ENCODE measurements at regions not wholly inside any gene's neighbourhood (a gene's known extent, or its start where the extent isn't known, plus 50 kb on each side); places are given as distances from the start of the nearest gene placed in this dataset.

GRCh38 chr22:27317971-27318428 lies 483.6 kb downstream of the MN1 start:
- Histone ChIP-seq H3K4me2 (ENCODE audit: control insufficient read depth, extremely low read depth, insufficient read depth, low read depth, low read length) (peak overlapping the region; percentile 11), H3K27me3 (ENCODE audit: control insufficient read depth, extremely low read depth, insufficient read depth, low read length) (peaks cover 29% of the 10 kb centered on the region), H3K27ac (ENCODE audit: control insufficient read depth, insufficient read depth, low read length) (no peak overlapping the region), H3K4me1 (ENCODE audit: control insufficient read depth, extremely low read depth, insufficient read depth, low read length) (peaks cover 12% of the 10 kb centered on the region), H3K4me3 (ENCODE audit: control insufficient read depth in 2 of 3, extremely low read depth in 1 of 3, insufficient read depth in 2 of 3, low read depth in 1 of 3, low read length in 3 of 3) (no peak overlapping the region), H2AFZ (ENCODE audit: control insufficient read depth, low read length) (no peak overlapping the region), H3K36me3 (ENCODE audit: control insufficient read depth in 2 of 2, extremely low read depth in 1 of 2, insufficient read depth in 2 of 2, low read length in 2 of 2) (no peaks in the 10 kb centered on the region), H3K9ac (ENCODE audit: control insufficient read depth, extremely low read depth, insufficient read depth, low read length) (no peak overlapping the region), H3K79me2 (ENCODE audit: control insufficient read depth, insufficient read depth, low read length) (no peaks in the 10 kb centered on the region), H4K20me1 (ENCODE audit: control insufficient read depth, extremely low read depth, insufficient read depth, low read length) (no peaks in the 10 kb centered on the region), H3K9me1 (ENCODE audit: control insufficient read depth, extremely low read depth, insufficient read depth, low read length) (peaks cover 2% of the 10 kb centered on the region), H3K9me3 (ENCODE audit: control insufficient read depth, low read depth, low read length) (no peaks in the 10 kb centered on the region)
- no peak for TF ChIP-seq EZH2 (IDR thresholded peaks at IDR 0.05; ENCODE audit: low read length)
- TF ChIP-seq CTCF (optimal IDR thresholded peaks at IDR 0.05 in 1 of 3, IDR thresholded peaks at IDR 0.05 in 1 of 3, conservative IDR thresholded peaks at IDR 0.05 in 1 of 3; ENCODE audit: extremely low read depth in 1 of 3, insufficient read depth in 2 of 3, low read length in 3 of 3): no peak
- dilution Hi-C loops (cut with MboI; ENCODE audit: extremely low pct_ligation_motif_present, low sequenced_read_pairs): no loop called here
- DNase-seq (ENCODE audit: low read depth, low spot score): no peak
- FAIRE-seq: no peak

DNA sequence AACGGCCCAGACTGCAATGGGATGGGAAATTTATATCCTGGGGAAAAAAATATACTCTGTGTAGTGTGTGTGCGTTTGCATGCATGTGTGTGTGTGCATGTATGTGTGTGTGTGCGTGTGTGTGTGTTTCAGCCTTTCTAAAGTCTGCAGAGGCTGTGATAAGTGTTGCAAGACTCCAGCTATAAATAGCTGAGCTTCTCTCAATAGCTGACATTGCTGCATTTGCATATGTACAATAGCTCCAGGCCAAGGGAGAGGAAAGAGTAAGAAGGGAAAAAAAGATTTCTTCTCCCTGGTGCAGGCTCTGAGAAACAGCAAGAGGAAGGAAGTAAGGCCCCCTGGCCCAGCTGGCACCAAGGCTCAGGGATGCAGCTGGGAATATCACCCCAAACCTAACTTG lies 483.0 kb downstream of the MN1 start:
- no peaks in the 10 kb centered on the region for H3K36me3 ChIP-seq (ENCODE audit: control insufficient read depth in 2 of 2, extremely low read depth in 1 of 2, insufficient read depth in 2 of 2, low read length in 2 of 2)
- H3K4me1 ChIP-seq (ENCODE audit: control insufficient read depth, extremely low read depth, insufficient read depth, low read length): peaks cover 12% of the 10 kb centered on the region
- no peaks in the 10 kb centered on the region for H3K9me3 ChIP-seq (ENCODE audit: control insufficient read depth, low read depth, low read length)
- H3K27me3 ChIP-seq (ENCODE audit: control insufficient read depth, extremely low read depth, insufficient read depth, low read length): peaks cover 34% of the 10 kb centered on the region
- H2AFZ ChIP-seq (ENCODE audit: control insufficient read depth, low read length): no peak overlapping the region
- no peak overlapping the region for H3K4me2 ChIP-seq (ENCODE audit: control insufficient read depth, extremely low read depth, insufficient read depth, low read depth, low read length)
- no peaks in the 10 kb centered on the region for H4K20me1 ChIP-seq (ENCODE audit: control insufficient read depth, extremely low read depth, insufficient read depth, low read length)
- H3K79me2 ChIP-seq (ENCODE audit: control insufficient read depth, insufficient read depth, low read length): no peaks in the 10 kb centered on the region
- no peak overlapping the region for H3K9ac ChIP-seq (ENCODE audit: control insufficient read depth, extremely low read depth, insufficient read depth, low read length)
- H3K27ac ChIP-seq (ENCODE audit: control insufficient read depth, insufficient read depth, low read length): no peak overlapping the region
- no peak overlapping the region for H3K4me3 ChIP-seq (ENCODE audit: control insufficient read depth in 2 of 3, extremely low read depth in 1 of 3, insufficient read depth in 2 of 3, low read depth in 1 of 3, low read length in 3 of 3)
- dilution Hi-C loops (cut with MboI; ENCODE audit: extremely low pct_ligation_motif_present, low sequenced_read_pairs): no loop called here
- TF ChIP-seq CTCF (optimal IDR thresholded peaks at IDR 0.05 in 1 of 3, IDR thresholded peaks at IDR 0.05 in 1 of 3, conservative IDR thresholded peaks at IDR 0.05 in 1 of 3; ENCODE audit: extremely low read depth in 1 of 3, insufficient read depth in 2 of 3, low read length in 3 of 3) (no peak), EZH2 (IDR thresholded peaks at IDR 0.05; ENCODE audit: low read length) (no peak)
- FAIRE-seq: peak; percentile 80
- DNase-seq (ENCODE audit: low read depth, low spot score): no peak
- H3K9me1 ChIP-seq (ENCODE audit: control insufficient read depth, extremely low read depth, insufficient read depth, low read length): peaks cover 2% of the 10 kb centered on the region

Data from keratinocyte (primary cell).